Stomach smooth muscle (tissue), 2 donors: ENCODE measurements at regions not wholly inside any gene's neighbourhood (a gene's known extent, or its start where the extent isn't known, plus 50 kb on each side); places are given as distances from the start of the nearest gene placed in this dataset.
"Not testable (repeated sequence)": the region's sequence is repeated elsewhere in the genome, so short reads cannot be mapped to it uniquely, and the experiment has no call there.

Source experiments
- H3K27ac ChIP-seq: one replicate; pipeline ENCODE4 v1.7.0; 2013; ENCODE audit warnings: mild to moderate bottlenecking, low read length, inconsistent platforms
- H3K27me3 ChIP-seq, 2 donors: one replicate each; pipeline ENCODE4 v1.7.0; 2013; ENCODE audit warnings: low read length in 2 of 2; ENCODE audit not compliant: insufficient read depth in 2 of 2, control insufficient read depth in 1 of 2
- H3K36me3 ChIP-seq, 2 donors: one replicate each; pipeline ENCODE4 v1.7.0; 2013; ENCODE audit warnings: low read length in 2 of 2; ENCODE audit not compliant: control insufficient read depth in 2 of 2, insufficient read depth in 2 of 2
- H3K4me1 ChIP-seq: one replicate; pipeline ENCODE4 v1.7.0; 2013; ENCODE audit warnings: low read length; ENCODE audit not compliant: control insufficient read depth, insufficient read depth
- H3K4me3 ChIP-seq, 2 donors: one replicate each; pipeline ENCODE4 v1.7.0; 2013; ENCODE audit warnings: low read length in 2 of 2
- H3K9ac ChIP-seq, 2 donors: one replicate each; pipeline ENCODE4 v1.7.0; 2013; ENCODE audit warnings: low read length in 2 of 2, mild to moderate bottlenecking in 1 of 2
- H3K9me3 ChIP-seq, 2 donors: one replicate each; pipeline ENCODE4 v1.7.0; 2013; ENCODE audit warnings: low read length in 2 of 2; ENCODE audit not compliant: control insufficient read depth in 2 of 2
- donor health status: healthy.
- donor health status: Pancreatic carcinoma.

DNA sequence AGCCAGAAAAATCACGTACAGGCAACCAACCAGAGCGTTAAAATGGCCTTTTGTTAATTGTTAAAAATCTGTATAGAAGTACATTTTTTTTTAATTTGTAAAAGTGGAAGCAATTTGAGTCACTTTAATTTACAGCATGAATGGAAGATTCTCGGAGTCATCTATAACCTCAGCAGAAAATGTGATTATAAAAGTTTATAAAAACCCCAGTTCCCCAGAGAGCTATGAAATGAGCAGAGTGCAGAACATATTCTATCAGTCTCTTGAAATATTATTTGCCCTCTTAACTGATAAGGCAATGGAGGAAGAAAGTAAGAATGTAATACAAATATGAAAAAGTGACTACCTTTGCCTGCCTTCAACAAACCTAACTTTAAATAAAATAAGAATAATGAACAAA lies 224.7 kb downstream of the BCL2L11 start:
- H3K27me3 ChIP-seq, H3K4me1 ChIP-seq, H3K9me3 ChIP-seq, H3K4me3 ChIP-seq, H3K36me3 ChIP-seq, H3K9ac ChIP-seq, H3K27ac ChIP-seq: not testable (repeated sequence)

DNA sequence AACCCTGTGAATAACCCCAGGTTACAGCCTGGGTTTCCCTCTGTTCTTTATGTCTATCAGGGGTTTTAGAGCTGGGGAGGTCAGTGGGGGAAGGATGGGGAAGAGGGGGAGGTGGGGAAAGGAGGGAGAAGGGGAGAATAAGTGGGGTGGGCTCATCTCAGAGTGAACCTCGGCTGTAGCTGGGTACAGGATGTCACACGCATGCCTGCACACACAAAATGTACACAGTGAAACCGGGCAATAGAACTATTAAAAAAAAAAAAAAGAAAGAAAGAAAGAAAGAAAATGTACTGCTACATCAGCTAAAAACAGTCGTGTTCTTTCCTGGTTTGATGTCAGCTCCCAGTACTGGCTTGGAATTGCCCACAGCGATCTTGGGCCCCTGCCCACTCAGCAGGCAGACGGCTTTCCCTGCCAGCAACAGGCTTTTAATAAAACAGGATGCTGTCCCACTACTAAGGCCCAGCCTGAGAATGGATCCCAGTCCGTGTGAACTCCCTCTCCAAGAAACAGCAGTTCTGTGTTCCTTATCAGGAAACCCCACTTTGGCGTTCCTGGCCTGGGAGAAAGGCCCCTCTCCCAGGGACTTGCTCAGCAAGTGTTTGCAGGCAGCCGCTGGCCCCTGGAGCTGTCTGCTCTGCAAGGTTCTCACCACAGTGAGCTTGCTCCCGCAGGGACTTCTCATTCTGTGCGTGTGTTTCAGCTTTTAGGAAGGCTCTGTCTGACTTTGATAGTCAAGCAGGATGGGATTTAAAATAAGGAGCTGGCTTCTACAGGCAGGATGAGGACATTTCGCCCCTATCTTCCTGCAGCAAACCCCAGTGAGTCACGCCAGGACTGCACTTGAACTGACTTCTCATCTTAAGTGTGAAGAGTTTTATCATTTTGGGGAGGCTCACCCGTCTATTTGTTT lies 225.6 kb downstream of the BCL2L11 start:
- not testable (repeated sequence) for H3K4me3 ChIP-seq, H3K27ac ChIP-seq, H3K27me3 ChIP-seq, H3K9ac ChIP-seq, H3K4me1 ChIP-seq, H3K9me3 ChIP-seq, H3K36me3 ChIP-seq

DNA sequence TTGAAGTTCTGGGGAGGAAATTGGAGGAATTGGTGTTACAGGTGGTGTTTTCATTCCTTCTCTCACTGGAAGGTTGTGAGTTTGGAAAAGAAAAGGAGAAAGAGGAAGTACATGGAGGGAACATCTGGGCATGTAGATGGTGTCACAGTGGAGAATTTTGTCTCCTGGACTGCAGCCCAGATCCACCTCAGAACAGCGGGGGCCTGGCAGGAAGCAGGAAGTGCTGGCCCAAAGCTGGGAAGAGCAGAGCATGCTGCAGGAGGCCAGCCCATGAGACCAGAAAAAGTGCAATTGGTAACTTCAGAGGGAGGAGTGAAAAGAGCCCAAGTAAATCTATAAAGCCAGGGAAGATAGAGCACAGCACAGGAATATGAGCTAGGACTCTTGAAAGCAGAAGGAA lies 227.0 kb downstream of the BCL2L11 start:
- not testable (repeated sequence) for H3K9me3 ChIP-seq, H3K27ac ChIP-seq, H3K4me3 ChIP-seq, H3K4me1 ChIP-seq, H3K36me3 ChIP-seq, H3K27me3 ChIP-seq, H3K9ac ChIP-seq

DNA sequence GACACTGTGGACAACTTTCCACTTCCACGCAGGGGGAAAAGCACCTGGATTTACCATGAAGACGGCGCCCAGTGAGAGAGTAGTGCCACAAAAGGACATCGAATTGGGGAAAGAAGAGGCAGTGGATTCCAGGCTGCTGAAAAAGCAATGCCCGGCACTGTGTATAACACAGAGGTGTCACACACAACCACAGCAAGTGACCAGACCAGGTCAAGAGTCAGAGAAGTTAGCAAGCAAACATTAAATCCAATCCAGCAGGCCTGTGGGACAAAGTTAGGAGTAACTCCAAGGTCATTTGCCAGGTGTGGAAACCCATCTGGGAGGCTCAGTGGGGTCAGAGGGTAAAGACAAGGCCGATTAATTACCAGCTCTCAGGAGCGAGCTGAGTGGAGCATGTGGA lies 227.6 kb downstream of the BCL2L11 start:
- not testable (repeated sequence) for H3K27ac ChIP-seq, H3K4me1 ChIP-seq, H3K27me3 ChIP-seq, H3K36me3 ChIP-seq, H3K9me3 ChIP-seq, H3K9ac ChIP-seq, H3K4me3 ChIP-seq

DNA sequence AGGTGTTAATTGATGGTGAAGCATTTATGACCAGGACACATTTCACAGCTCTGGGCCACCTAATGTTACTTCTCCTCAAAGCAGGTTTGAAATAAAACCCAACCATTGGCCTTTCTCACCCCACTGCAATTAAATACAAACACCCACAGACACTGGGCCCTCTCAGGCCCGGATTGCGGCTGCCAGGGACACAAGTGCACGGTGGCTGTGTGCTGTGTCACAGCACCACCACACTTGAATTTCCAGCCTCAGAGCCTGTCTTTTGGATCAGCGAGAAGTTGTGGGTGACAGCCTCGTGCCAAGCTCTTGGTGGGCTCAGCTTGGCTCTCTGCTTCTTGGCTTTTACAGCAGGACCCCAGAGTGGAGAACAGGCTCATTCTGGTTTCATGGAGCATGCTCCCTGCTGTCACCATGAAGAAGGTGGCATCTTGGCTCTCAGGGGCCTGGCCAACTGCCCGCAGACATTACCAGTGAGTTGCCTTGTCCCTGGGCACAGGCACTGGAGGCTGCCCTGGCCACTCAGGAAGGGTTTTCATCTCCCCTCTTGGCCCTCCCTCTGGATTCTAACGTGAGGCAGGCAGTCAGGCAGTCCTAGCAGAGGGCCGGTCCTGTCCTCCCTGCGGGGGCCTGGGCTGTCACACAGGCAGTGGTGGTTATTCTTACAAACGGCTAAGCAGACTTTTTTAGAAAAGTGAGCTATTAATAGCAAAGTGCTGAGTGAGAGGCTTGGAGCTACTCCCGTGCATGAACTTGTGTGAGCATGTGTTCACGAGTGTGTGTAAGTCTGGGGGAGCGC lies 234.5 kb downstream of the BCL2L11 start:
- H3K36me3 ChIP-seq, H3K27me3 ChIP-seq, H3K4me1 ChIP-seq, H3K4me3 ChIP-seq, H3K9ac ChIP-seq, H3K27ac ChIP-seq, H3K9me3 ChIP-seq: not testable (repeated sequence)

DNA sequence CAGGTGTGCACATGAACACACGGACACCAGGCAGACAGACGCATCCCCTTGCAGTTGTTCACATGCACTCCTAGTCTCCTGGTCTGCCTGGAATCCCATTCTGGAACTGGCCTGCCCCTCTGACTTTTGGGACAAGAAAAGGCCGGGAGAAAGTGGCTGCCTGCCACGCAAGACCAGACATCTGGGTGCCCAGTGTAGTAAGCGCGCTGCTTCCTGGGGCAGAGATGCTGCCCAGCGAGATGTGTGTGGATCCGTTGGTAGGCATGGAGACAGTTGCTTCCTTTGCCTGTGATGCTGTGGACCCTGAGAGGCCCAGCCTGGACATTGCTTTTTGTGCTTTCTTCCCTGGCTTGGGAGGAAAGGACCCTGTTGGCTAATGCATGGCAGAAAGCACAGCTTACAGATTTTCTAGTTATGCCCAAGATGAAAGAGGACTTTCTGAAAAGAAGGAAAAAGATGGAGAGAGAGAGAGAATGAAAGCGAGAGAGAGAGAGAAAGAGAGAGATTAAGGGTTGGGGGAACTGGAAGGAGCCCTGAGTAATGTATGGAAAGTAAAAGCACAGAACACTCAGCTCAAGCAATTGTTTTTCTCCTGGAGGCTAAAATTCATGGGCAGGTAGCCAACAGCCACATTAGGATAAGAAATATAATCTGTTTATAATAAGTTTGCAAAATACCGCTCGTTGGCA lies 235.3 kb downstream of the BCL2L11 start:
- not testable (repeated sequence) for H3K4me1 ChIP-seq, H3K9me3 ChIP-seq, H3K27ac ChIP-seq, H3K9ac ChIP-seq, H3K27me3 ChIP-seq, H3K4me3 ChIP-seq, H3K36me3 ChIP-seq

DNA sequence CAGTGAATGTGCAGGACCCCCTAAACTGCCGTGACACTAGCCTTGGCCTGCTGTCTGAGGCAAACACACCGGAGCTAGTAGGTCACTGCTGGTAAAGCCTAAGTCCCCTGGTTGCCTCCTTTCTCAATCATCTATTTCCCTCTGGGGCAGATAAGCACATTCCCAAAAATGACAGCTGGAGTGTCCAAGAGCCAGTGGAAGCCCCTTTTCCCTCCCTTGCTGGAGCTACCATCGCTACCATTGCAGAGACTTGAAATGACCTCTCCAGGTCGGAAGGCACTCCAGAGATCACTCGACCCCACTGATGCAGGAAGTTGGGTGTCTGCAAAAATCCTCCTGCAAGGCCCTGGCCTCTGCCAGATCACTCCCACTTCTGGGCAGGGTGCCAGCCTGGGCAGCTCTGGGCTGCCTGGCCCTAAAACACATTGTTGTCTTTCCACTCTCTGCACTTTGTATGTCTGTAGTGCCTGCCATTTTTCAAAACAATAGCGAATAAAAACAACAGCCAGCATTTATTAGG lies 235.9 kb downstream of the BCL2L11 start:
- H3K36me3 ChIP-seq, H3K4me3 ChIP-seq, H3K9ac ChIP-seq, H3K27ac ChIP-seq, H3K27me3 ChIP-seq, H3K4me1 ChIP-seq, H3K9me3 ChIP-seq: not testable (repeated sequence)

DNA sequence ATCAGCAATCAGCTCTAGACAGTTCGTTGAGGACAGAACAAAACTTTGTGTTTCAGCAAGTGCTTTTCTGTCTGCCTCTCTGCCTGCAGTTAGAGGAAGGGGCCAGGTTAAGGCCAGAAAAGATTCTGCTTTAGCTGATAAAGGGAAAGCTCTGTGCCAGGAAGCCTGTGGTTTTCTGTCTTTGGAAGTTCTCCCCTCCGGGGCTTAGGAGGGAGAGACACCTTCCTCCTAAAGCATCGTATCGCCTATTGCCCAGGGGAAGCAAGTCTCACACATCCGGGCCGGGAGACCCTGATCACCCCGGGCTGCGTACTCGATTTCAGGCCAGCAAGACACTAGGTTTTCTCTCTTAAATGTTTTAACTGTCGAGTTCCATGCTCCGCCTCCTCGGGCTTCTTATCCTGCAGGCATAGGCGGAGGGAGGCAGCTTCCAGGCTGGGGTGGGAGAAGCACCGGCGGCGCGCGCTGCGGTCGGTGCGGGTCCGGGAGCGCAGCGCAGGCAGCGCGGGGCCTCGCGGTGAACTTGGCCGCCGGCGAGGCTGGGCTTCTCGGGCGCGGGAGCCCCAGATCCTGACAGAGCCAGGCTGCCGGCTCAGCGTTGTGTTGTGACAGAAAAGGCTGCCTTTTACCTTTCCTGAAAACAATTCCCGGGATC lies 245.4 kb downstream of the BCL2L11 start:
- H3K27me3 ChIP-seq, H3K27ac ChIP-seq, H3K9me3 ChIP-seq, H3K4me3 ChIP-seq, H3K4me1 ChIP-seq, H3K9ac ChIP-seq, H3K36me3 ChIP-seq: not testable (repeated sequence)

DNA sequence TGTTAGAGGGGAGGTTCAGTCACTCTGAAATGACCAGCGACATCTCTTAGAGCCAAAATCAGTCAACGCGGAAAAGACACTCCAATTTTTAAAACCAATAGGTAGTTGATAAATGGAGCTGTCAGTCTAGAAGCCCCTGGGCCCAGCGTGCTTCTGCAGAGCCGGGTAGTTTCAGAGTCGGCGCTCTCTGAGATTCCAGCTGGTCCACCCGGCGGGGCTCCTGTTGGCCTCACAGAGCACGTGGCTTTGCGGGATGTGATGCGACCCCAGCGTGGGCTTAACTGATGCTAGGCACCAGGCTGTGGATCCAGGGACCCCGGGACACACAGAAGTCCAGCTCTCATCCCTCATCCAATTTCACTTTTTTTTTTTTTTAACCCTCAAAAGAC lies 245.9 kb downstream of the BCL2L11 start:
- H3K27me3 ChIP-seq, H3K4me3 ChIP-seq, H3K9me3 ChIP-seq, H3K36me3 ChIP-seq, H3K27ac ChIP-seq, H3K4me1 ChIP-seq, H3K9ac ChIP-seq: not testable (repeated sequence)

DNA sequence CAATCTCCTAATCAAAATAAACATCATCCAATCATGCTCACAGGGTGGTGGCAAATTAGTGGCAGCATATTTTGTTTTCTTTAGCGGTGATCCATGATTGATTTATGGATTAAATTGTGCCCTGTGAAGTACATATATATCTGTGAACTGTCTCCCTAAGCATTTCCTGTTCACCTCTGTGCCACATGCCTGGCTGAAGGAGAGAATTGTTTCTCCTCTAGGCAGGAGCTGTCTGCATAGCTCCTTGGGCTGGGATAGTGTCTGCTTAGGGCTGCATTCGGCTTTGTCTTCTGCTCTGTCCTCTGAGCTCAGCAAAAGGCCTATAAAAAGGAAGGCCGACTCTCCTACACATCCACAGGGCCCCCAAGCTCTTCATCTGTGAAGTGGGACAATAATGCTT lies 246.4 kb downstream of the BCL2L11 start:
- H3K36me3 ChIP-seq, H3K27me3 ChIP-seq, H3K27ac ChIP-seq, H3K4me3 ChIP-seq, H3K9me3 ChIP-seq, H3K9ac ChIP-seq, H3K4me1 ChIP-seq: not testable (repeated sequence)
